ENCODE measurements at regions not wholly inside any gene's neighbourhood (a gene's known extent, or its start where the extent isn't known, plus 50 kb on each side); places are given as distances from the start of the nearest gene placed in this dataset.

- no peak overlapping the region for H2BK5ac ChIP-seq (ENCODE audit: insufficient read length, low read length)
- no peak overlapping the region for H3K23ac ChIP-seq (ENCODE audit: insufficient read length, low read depth, low read length)
- H2BK15ac ChIP-seq (ENCODE audit: low read depth, low read length), result no peak overlapping the region
- no peaks in the 10 kb centered on the region for H3K27me3 Mint-ChIP-seq (ENCODE audit: low read depth)
- no peak for DNase-seq
- H4K5ac ChIP-seq (ENCODE audit: insufficient read length, low read depth, low read length), result no peak overlapping the region
- H3K23me2 ChIP-seq (ENCODE audit: insufficient read length, low read depth, low read length, poor library complexity, severe bottlenecking), result no peaks in the 10 kb centered on the region
- no peaks in the 10 kb centered on the region for H3K4me1 ChIP-seq (ENCODE audit: insufficient read depth, low read length)
- H3K27me3 ChIP-seq (ENCODE audit: insufficient read depth, low read length), result no peaks in the 10 kb centered on the region
- H3K9me3 Mint-ChIP-seq, result no peaks in the 10 kb centered on the region; a peak in 1 of 5 replicates
- no peak overlapping the region for H2BK120ac ChIP-seq (ENCODE audit: low read depth, low read length, poor library complexity, severe bottlenecking)
- no peak overlapping the region for H3K4me2 ChIP-seq (ENCODE audit: insufficient read depth, insufficient read length, low read length)
- H3K27ac Mint-ChIP-seq, result no peak overlapping the region
- H3K79me1 ChIP-seq (ENCODE audit: insufficient read depth, low read depth, low read length, poor library complexity, severe bottlenecking), result no peaks in the 10 kb centered on the region
- H3K4me3 Mint-ChIP-seq, result no peak overlapping the region
- H3K14ac ChIP-seq (ENCODE audit: insufficient read depth, low read length), result no peak overlapping the region
- no peak overlapping the region for H2BK20ac ChIP-seq (ENCODE audit: low read depth, low read length, poor library complexity, severe bottlenecking)
- H3K27ac ChIP-seq (ENCODE audit: insufficient read length, low read depth, low read length), result no peak overlapping the region
- H3K18ac ChIP-seq (ENCODE audit: insufficient read length, low read depth, low read length), result no peak overlapping the region
- no CpG with 5 or more reads among the region's 2 CpGs for WGBS (ENCODE audit: extremely low coverage, insufficient read length, low lambda C conversion rate)
- no peak overlapping the region for H3K4ac ChIP-seq (ENCODE audit: low read depth, low read length)
- H3K56ac ChIP-seq (ENCODE audit: insufficient read length, low read depth, low read length), result no peak overlapping the region
- peaks cover 10 to 11% of the 10 kb centered on the region in 2 experiments for H3K4me1 Mint-ChIP-seq
- H3K79me2 ChIP-seq (ENCODE audit: insufficient read depth, low read length), result no peaks in the 10 kb centered on the region
- H3K9ac ChIP-seq (ENCODE audit: extremely low read depth, insufficient read length, low read length), result no peak overlapping the region
- no peaks in the 10 kb centered on the region for H3K36me3 Mint-ChIP-seq (ENCODE audit: insufficient read depth in 1 of 3, low read depth in 3 of 3)
- no peak overlapping the region for H4K8ac ChIP-seq (replicated peaks; ENCODE audit: insufficient read length, low read depth, low read length)
- no peak overlapping the region for H2BK12ac ChIP-seq (ENCODE audit: insufficient read length, low read depth, low read length)
- no peaks in the 10 kb centered on the region for H4K20me1 ChIP-seq (ENCODE audit: control insufficient read depth, insufficient read depth, insufficient read length)
- no peak overlapping the region for H4K91ac ChIP-seq (ENCODE audit: insufficient read length, low read depth, low read length)
- H2AK5ac ChIP-seq (ENCODE audit: insufficient read length, low read length), result no peak overlapping the region
- H3K9me3 ChIP-seq (ENCODE audit: control insufficient read depth, low read depth, low read length), result no peaks in the 10 kb centered on the region
- TF ChIP-seq CTCF (conservative IDR thresholded peaks at IDR 0.05), result no peak
- H2AFZ ChIP-seq (ENCODE audit: low read length), result no peak overlapping the region
- H3T11ph ChIP-seq (ENCODE audit: low read length), result no peak overlapping the region
Observed at GRCh38 chr14:30348445-30348844, 210.5 kb upstream of the G2E3 start.

All from H9 (cell line).